Body of pancreas (tissue), 4 donors: ENCODE measurements at regions not wholly inside any gene's neighbourhood (a gene's known extent, or its start where the extent isn't known, plus 50 kb on each side); places are given as distances from the start of the nearest gene placed in this dataset.

ENCODE experiments used
- CTCF ChIP-seq, 7 experiments: fragments of 450-650 bp in 4 of 7; fragments of 200-600 bp in 3 of 7; sonication (generic) in 3 of 7; IDR thresholded peaks; one replicate each; pipeline ENCODE4 v1.5.1; 2016 to 2019; ENCODE audit warnings: antibody characterized with exemption in 7 of 7
- POLR2A ChIP-seq, 3 donors: fragments of 450-650 bp; IDR thresholded peaks; one replicate each; pipeline ENCODE4 v1.6.1; 2016; ENCODE audit warnings: antibody characterized with exemption in 3 of 3, mild to moderate bottlenecking in 2 of 3

- TF ChIP-seq CTCF (IDR thresholded peaks at IDR 0.05) (no peak), POLR2A (IDR thresholded peaks at IDR 0.05) (no peak)
These were observed 182.3 kb upstream of the MAP1B start for GRCh38 chr5:71924980-71925379.
